Kidney (tissue), 13 donors: ENCODE measurements at regions not wholly inside any gene's neighbourhood (a gene's known extent, or its start where the extent isn't known, plus 50 kb on each side); places are given as distances from the start of the nearest gene placed in this dataset.

Experiments
- DNase-seq, 5 donors: peaks; one replicate each; pipeline ENCODE4 v3.0.0-alpha.2; 2013 to 2020
- FAIRE-seq: peaks from 2 replicates; lab custom pipeline; 2012; peaks lifted over from hg19 to GRCh38; lab: Jason Lieb, UNC
- H3K27ac ChIP-seq, 2 donors: one replicate each; pipeline ENCODE4 v1.7.0; 2013; ENCODE audit warnings: low read depth in 2 of 2, low read length in 2 of 2, inconsistent platforms in 1 of 2
- H3K27me3 ChIP-seq: one replicate; pipeline ENCODE4 v1.7.1; 2013; ENCODE audit warnings: low read length, inconsistent platforms; ENCODE audit not compliant: control insufficient read depth, insufficient read depth
- H3K36me3 ChIP-seq, 3 donors: one replicate each; pipeline versions ENCODE4 v1.7.0 to v1.7.1; 2013; ENCODE audit warnings: low read length in 3 of 3, control low read depth in 1 of 3, inconsistent platforms in 1 of 3; ENCODE audit not compliant: insufficient read depth in 3 of 3, control insufficient read depth in 2 of 3
- H3K4me1 ChIP-seq, 3 donors: one replicate each; pipeline versions ENCODE4 v1.7.0 to v1.7.1; 2013; ENCODE audit warnings: low read length in 3 of 3, inconsistent platforms in 1 of 3, low read depth in 1 of 3; ENCODE audit not compliant: control insufficient read depth in 2 of 3, insufficient read depth in 2 of 3
- H3K4me3 ChIP-seq, 3 donors: one replicate each; pipeline versions ENCODE4 v1.7.0 to v1.8.1; 2013; ENCODE audit warnings: low read length in 3 of 3, control low read depth in 1 of 3, inconsistent platforms in 1 of 3
- H3K9ac ChIP-seq, 3 donors: one replicate each; pipeline versions ENCODE4 v1.7.0 to v1.7.1; 2013; ENCODE audit warnings: low read length in 3 of 3, control low read depth in 1 of 3, inconsistent platforms in 1 of 3
- H3K9me3 ChIP-seq, 3 donors: one replicate each; pipeline versions ENCODE4 v1.7.0 to v1.7.1; 2013; ENCODE audit warnings: low read length in 3 of 3, control low read depth in 1 of 3, inconsistent platforms in 1 of 3; ENCODE audit not compliant: control insufficient read depth in 2 of 3, insufficient read depth in 1 of 3
- intact Hi-C: fragments of 100-400 bp; cut with DNase I; formaldehyde crosslinking; loops from one replicate; pipeline ENCODE4 v1.11.1; 2022
- TF ChIP-seq, protein P1 (sequence below): IDR thresholded peaks from 3 replicates; pipeline ENCODE4 v1.5.1; 2012; ENCODE audit warnings: mild to moderate bottlenecking, moderate library complexity, borderline replicate concordance; ENCODE audit not compliant: insufficient read depth; ENCODE audit errors: extremely low read depth
- donor health status: control.
- donor health status: control.
- donor health status: control.
- donor health status: control.
- donor health status: control.
- donor health status: DM: yes; HTN: yes; CAD: no.
- donor health status: Normal renal cell carcinoma (clear cell type).

DNA sequence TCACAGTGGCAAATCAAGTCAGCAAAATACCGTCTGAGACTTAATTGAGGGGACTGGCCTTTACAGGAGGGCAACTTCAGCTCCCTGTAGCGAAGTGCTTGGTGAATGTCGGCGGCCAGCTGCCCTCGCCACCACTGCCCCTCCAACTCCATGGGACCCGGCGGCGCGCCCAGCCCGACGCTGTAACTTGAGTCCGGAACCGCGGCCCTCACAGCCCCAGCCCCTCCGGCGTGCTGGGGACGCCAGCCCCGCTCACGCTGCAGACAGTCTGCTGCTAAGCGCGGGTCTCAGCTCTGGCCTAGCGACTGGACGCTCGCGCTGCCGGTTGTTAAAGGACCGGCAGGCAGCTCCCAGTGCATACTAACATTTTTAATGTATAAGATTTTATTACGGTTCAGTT, 113.4 kb upstream of the NUPR2 start:
- Histone ChIP-seq H3K27ac (no peak overlapping the region), H3K27me3 (no peaks in the 10 kb centered on the region), H3K9me3 (no peaks in the 10 kb centered on the region), H3K4me1 (no peaks in the 10 kb centered on the region), H3K9ac (no peak overlapping the region), H3K36me3 (no peaks in the 10 kb centered on the region), H3K4me3 (no peak overlapping the region)
- FAIRE-seq (no peak), DNase-seq (peak in 3 of 5 donors; percentile 17 to 47 (median 43))
- TF ChIP-seq, protein P1, sequence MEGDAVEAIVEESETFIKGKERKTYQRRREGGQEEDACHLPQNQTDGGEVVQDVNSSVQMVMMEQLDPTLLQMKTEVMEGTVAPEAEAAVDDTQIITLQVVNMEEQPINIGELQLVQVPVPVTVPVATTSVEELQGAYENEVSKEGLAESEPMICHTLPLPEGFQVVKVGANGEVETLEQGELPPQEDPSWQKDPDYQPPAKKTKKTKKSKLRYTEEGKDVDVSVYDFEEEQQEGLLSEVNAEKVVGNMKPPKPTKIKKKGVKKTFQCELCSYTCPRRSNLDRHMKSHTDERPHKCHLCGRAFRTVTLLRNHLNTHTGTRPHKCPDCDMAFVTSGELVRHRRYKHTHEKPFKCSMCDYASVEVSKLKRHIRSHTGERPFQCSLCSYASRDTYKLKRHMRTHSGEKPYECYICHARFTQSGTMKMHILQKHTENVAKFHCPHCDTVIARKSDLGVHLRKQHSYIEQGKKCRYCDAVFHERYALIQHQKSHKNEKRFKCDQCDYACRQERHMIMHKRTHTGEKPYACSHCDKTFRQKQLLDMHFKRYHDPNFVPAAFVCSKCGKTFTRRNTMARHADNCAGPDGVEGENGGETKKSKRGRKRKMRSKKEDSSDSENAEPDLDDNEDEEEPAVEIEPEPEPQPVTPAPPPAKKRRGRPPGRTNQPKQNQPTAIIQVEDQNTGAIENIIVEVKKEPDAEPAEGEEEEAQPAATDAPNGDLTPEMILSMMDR = no peak
- intact Hi-C loops = no loop called here

DNA sequence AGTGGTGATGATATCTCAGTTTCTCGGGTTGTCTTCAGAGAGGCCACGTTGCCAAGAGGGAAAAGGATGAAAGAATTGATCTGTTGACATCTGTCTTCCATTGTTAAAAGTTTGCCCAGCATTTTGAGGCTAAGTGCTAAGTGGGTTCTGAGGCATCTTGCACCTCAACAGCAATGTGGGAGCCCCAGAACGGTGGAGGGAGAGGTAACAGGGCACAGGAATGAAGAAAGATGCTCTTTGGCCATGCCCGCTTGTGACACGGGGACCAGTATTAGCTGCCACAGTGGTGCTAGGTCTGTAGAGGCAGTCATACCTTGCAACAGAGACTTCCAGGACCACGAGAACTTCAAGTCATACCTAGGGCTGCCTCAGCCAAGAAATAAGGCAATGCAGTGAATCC, 106.6 kb upstream of the NUPR2 start:
- Histone ChIP-seq H3K27ac (no peak overlapping the region), H3K4me3 (no peak overlapping the region), H3K27me3 (no peaks in the 10 kb centered on the region), H3K36me3 (no peaks in the 10 kb centered on the region), H3K9me3 (no peaks in the 10 kb centered on the region), H3K4me1 (no peaks in the 10 kb centered on the region), H3K9ac (no peak overlapping the region)
- TF ChIP-seq, protein P1 = no peak
- FAIRE-seq (no peak), DNase-seq (no peak)
- intact Hi-C loops = no loop called here

DNA sequence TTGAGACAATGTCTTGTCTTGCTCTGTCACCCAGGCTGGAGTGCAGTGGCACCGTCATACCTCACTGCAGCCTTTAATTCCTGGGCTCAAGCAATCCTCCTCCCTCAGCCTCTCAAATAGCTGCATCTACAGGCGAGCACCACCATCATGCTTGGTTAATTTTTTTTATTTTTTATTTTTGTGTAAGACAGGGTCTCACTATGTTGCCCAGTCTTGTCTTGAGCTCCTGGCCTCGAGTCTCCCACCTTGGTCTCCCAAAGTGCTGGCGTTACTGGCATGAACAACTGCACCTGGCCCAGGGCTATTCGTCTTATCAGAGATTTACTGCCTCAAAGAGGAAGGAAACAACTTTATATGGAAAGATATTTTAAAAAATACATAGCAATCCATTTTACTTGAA, 102.8 kb upstream of the NUPR2 start:
- intact Hi-C loops = no loop called here

More for the DNA sequence above, 102.8 kb upstream of the NUPR2 start:
- H3K36me3 ChIP-seq = no peaks in the 10 kb centered on the region
- H3K27ac ChIP-seq = no peak overlapping the region
- peaks cover 0 to 5% (median 0%) of the 10 kb centered on the region in 3 donors for H3K9me3 ChIP-seq
- no peak overlapping the region for H3K9ac ChIP-seq
- H3K4me3 ChIP-seq = no peak overlapping the region
- no peak for DNase-seq
- TF ChIP-seq, protein P1 = no peak
- no peaks in the 10 kb centered on the region for H3K27me3 ChIP-seq
- no peaks in the 10 kb centered on the region for H3K4me1 ChIP-seq
- no peak for FAIRE-seq
